ENCODE measurements at regions not wholly inside any gene's neighbourhood (a gene's known extent, or its start where the extent isn't known, plus 50 kb on each side); places are given as distances from the start of the nearest gene placed in this dataset.

DNA sequence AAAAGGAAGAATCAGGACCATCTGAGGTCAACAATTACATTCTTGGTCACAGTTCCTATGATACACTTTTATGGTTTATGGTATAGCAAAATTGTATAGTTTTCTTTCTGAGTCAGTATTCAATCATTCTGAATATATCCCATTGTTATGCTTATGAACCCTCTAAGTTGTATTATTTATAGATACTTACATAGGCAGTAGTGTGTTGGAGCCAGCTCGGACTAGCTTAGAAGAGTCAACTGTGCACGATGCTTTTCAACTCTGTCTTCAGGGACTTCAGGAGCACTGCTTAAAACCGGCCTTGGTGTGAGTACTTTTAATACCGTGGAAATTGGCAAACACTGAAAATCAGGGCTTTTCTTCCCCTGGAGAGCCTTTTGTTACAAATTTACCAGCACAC is 215.7 kb downstream of the IKZF2 start:
- Histone ChIP-seq H3K4me3 (no peak overlapping the region), H3K4me2 (no peak overlapping the region), H3F3A (ENCODE audit: low read depth) (no peaks in the 10 kb centered on the region), H3K79me2 (ENCODE audit: low read depth) (no peaks in the 10 kb centered on the region), H3K27me3 (no peaks in the 10 kb centered on the region), H3K27ac (no peak overlapping the region), H3K9me3 (ENCODE audit: low read depth) (no peaks in the 10 kb centered on the region), H3K36me3 (no peaks in the 10 kb centered on the region), H3K4me1 (peaks cover 16% of the 10 kb centered on the region), H4K20me1 (ENCODE audit: low read depth) (no peaks in the 10 kb centered on the region), H3K9ac (no peak overlapping the region), H2AFZ (replicated peaks) (no peak overlapping the region)
- no peak for DNase-seq (ENCODE audit: low spot score)
- no peak overlapping the region for H3K27ac Mint-ChIP-seq
- no peaks in the 10 kb centered on the region for H3K36me3 Mint-ChIP-seq
- H3K27me3 Mint-ChIP-seq (ENCODE audit: insufficient read depth, low read depth), result no peaks in the 10 kb centered on the region
- no peak for TF ChIP-seq CTCF (IDR thresholded peaks at IDR 0.05)
- TF ChIP-seq EZH2 (IDR thresholded peaks at IDR 0.05), result no peak
- TF ChIP-seq EZH2phosphoT487 (IDR thresholded peaks at IDR 0.05), result no peak
- H3K4me3 Mint-ChIP-seq, result no peak overlapping the region
- H3K9me3 Mint-ChIP-seq, result no peaks in the 10 kb centered on the region
- H3K4me1 Mint-ChIP-seq, result peaks cover 16% of the 10 kb centered on the region

DNA sequence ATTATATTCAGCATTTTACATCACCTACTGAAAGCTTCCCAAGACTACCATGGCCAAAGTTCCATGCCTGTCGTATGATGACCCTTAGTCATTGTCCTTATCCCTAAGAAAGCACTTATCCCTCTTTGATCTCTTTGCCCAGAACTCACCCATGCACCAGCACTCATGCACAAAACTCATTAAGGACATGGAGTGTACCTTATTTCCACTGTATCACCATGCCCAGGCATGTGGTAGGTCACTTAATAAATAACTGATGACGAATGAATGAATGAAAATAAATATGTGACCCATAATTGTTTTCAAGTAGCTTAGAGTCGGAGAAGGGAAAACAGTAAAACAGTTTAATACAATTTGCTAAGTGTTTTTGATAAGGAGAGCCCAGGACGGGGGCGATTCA is 220.1 kb downstream of the IKZF2 start:
- no peaks in the 10 kb centered on the region for H4K20me1 ChIP-seq (ENCODE audit: low read depth)
- no peak overlapping the region for H3K9ac ChIP-seq
- no peaks in the 10 kb centered on the region for H3F3A ChIP-seq (ENCODE audit: low read depth)
- H3K36me3 Mint-ChIP-seq, result no peaks in the 10 kb centered on the region
- no peak overlapping the region for H3K4me3 Mint-ChIP-seq
- H3K36me3 ChIP-seq, result no peaks in the 10 kb centered on the region
- TF ChIP-seq EZH2phosphoT487 (IDR thresholded peaks at IDR 0.05) (no peak), EZH2 (IDR thresholded peaks at IDR 0.05) (no peak), CTCF (IDR thresholded peaks at IDR 0.05) (no peak)
- DNase-seq (ENCODE audit: low spot score), result no peak
- no peaks in the 10 kb centered on the region for H3K9me3 ChIP-seq (ENCODE audit: low read depth)
- H3K27ac ChIP-seq, result no peak overlapping the region
- H3K27ac Mint-ChIP-seq, result no peak overlapping the region
- peak overlapping the region; percentile 28 for H2AFZ ChIP-seq (replicated peaks)
- H3K9me3 Mint-ChIP-seq, result no peaks in the 10 kb centered on the region
- H3K27me3 ChIP-seq, result no peaks in the 10 kb centered on the region
- H3K79me2 ChIP-seq (ENCODE audit: low read depth), result no peaks in the 10 kb centered on the region
- no peak overlapping the region for H3K4me3 ChIP-seq
- H3K27me3 Mint-ChIP-seq (ENCODE audit: insufficient read depth, low read depth), result peaks cover 4% of the 10 kb centered on the region
- no peak overlapping the region for H3K4me2 ChIP-seq
- peaks cover 34% of the 10 kb centered on the region for H3K4me1 ChIP-seq
- H3K4me1 Mint-ChIP-seq, result peaks cover 16% of the 10 kb centered on the region

- no peaks in the 10 kb centered on the region for H3F3A ChIP-seq (ENCODE audit: low read depth)
- H4K20me1 ChIP-seq (ENCODE audit: low read depth), result no peaks in the 10 kb centered on the region
- no peak overlapping the region for H3K27ac Mint-ChIP-seq
- peaks cover 4% of the 10 kb centered on the region for H3K27me3 Mint-ChIP-seq (ENCODE audit: insufficient read depth, low read depth)
- H3K9me3 ChIP-seq (ENCODE audit: low read depth), result no peaks in the 10 kb centered on the region
- H3K4me2 ChIP-seq, result peak overlapping the region; percentile 42
- H3K4me1 Mint-ChIP-seq, result peaks cover 16% of the 10 kb centered on the region
- no peak overlapping the region for H3K27ac ChIP-seq
- no peak for DNase-seq (ENCODE audit: low spot score)
- no peak overlapping the region for H3K4me3 Mint-ChIP-seq
- no peak overlapping the region for H3K9ac ChIP-seq
- no peaks in the 10 kb centered on the region for H3K79me2 ChIP-seq (ENCODE audit: low read depth)
- H3K36me3 Mint-ChIP-seq, result no peaks in the 10 kb centered on the region
- no peaks in the 10 kb centered on the region for H3K9me3 Mint-ChIP-seq
- no peaks in the 10 kb centered on the region for H3K36me3 ChIP-seq
- no peak overlapping the region for H2AFZ ChIP-seq (replicated peaks)
- H3K4me1 ChIP-seq, result peaks cover 34% of the 10 kb centered on the region
- H3K27me3 ChIP-seq, result no peaks in the 10 kb centered on the region
- no peak overlapping the region for H3K4me3 ChIP-seq
- TF ChIP-seq CTCF (IDR thresholded peaks at IDR 0.05) (no peak), EZH2 (IDR thresholded peaks at IDR 0.05) (no peak), EZH2phosphoT487 (IDR thresholded peaks at IDR 0.05) (no peak)
Measured at GRCh38 chr2:212930556-212931260, 220.7 kb downstream of the IKZF2 start.
